Natural killer cell (primary cell): ENCODE measurements at regions not wholly inside any gene's neighbourhood (a gene's known extent, or its start where the extent isn't known, plus 50 kb on each side); places are given as distances from the start of the nearest gene placed in this dataset.

Experiments used
- ATAC-seq, 3 donors: fragments of 150-1000 bp in 2 of 3; fragments of 200-7000 bp in 1 of 3; cut with Tn5 transposase; 1 replicate in 1 of 3; 2 replicates in 2 of 3; pipeline ENCODE4 v1.10.0; 2021; ENCODE audit warnings: mild to moderate bottlenecking in 2 of 3, moderate library complexity in 2 of 3
- DNase-seq, 2 donors: peaks; one replicate each; pipeline versions ENCODE4 v3.0.0 to v3.0.0-alpha.2; 2013 to 2021; ENCODE audit warnings: mixed read lengths in 1 of 2
- H3K27ac ChIP-seq: one replicate; pipeline ENCODE4 v1.5.1; 2013; ENCODE audit warnings: mild to moderate bottlenecking, low read length
- H3K27me3 ChIP-seq: one replicate; pipeline ENCODE4 v1.6.1; 2013; ENCODE audit warnings: low read length; ENCODE audit not compliant: control insufficient read depth, insufficient read depth
- H3K36me3 ChIP-seq: one replicate; pipeline ENCODE4 v1.6.1; 2013; ENCODE audit warnings: low read length; ENCODE audit not compliant: control insufficient read depth, insufficient read depth
- H3K4me1 ChIP-seq: one replicate; pipeline ENCODE4 v1.6.1; 2013; ENCODE audit warnings: low read length; ENCODE audit not compliant: control insufficient read depth, insufficient read depth
- H3K4me3 ChIP-seq: one replicate; pipeline ENCODE4 v1.5.1; 2013; ENCODE audit warnings: low read length
- H3K9me3 ChIP-seq: one replicate; pipeline ENCODE4 v1.6.1; 2013; ENCODE audit warnings: low read length; ENCODE audit not compliant: control insufficient read depth, insufficient read depth
- H3K27ac Mint-ChIP-seq, 2 donors: one replicate each; pipeline ENCODE4 v1.8.0; 2022; ENCODE audit warnings: mild to moderate bottlenecking in 2 of 2, mixed read lengths in 2 of 2, moderate library complexity in 1 of 2
- H3K27me3 Mint-ChIP-seq, 2 donors: one replicate each; pipeline ENCODE4 v1.8.0; 2022; ENCODE audit warnings: low read depth in 2 of 2, mixed read lengths in 2 of 2
- H3K36me3 Mint-ChIP-seq: one replicate; pipeline ENCODE4 v1.8.0; 2022; ENCODE audit warnings: mixed read lengths
- H3K4me1 Mint-ChIP-seq, 2 donors: one replicate each; pipeline ENCODE4 v1.8.0; 2022; ENCODE audit warnings: mixed read lengths in 2 of 2
- H3K4me3 Mint-ChIP-seq: one replicate; pipeline ENCODE4 v1.8.0; 2022; ENCODE audit warnings: mild to moderate bottlenecking, moderate library complexity, mixed read lengths
- H3K9me3 Mint-ChIP-seq, 2 donors: one replicate each; pipeline ENCODE4 v1.8.0; 2022; ENCODE audit warnings: mixed read lengths in 2 of 2
- CTCF ChIP-seq: fragments of 200-600 bp; IDR thresholded peaks from one replicate; pipeline ENCODE4 v1.8.0; 2022; ENCODE audit warnings: antibody characterized with exemption
- WGBS: methylation state at CpG from one replicate; pipeline ENCODE4 v1.1.7; 2013; ENCODE audit warnings: missing lambda C conversion rate; ENCODE audit not compliant: insufficient coverage; 5-methylcytosine and 5-hydroxymethylcytosine counted together
- intact Hi-C: fragments of 100-400 bp; cut with micrococcal nuclease; formaldehyde crosslinking; loops from one replicate; pipeline ENCODE4 v1.14.2; 2022

- ATAC-seq (no peak), DNase-seq (no peak)
- Mint-ChIP-seq H3K9me3 (no peaks in the 10 kb centered on the region), H3K27me3 (no peaks in the 10 kb centered on the region), H3K27ac (no peak overlapping the region), H3K4me3 (no peak overlapping the region), H3K4me1 (no peaks in the 10 kb centered on the region), H3K36me3 (no peaks in the 10 kb centered on the region)
- Histone ChIP-seq H3K9me3 (no peaks in the 10 kb centered on the region), H3K27me3 (no peaks in the 10 kb centered on the region), H3K27ac (no peak overlapping the region), H3K4me3 (no peak overlapping the region), H3K36me3 (no peaks in the 10 kb centered on the region), H3K4me1 (no peaks in the 10 kb centered on the region)
- TF ChIP-seq CTCF: no peak
- intact Hi-C loops: no loop called here
- WGBS: 63% methylated on average over 3 of the region's 6 CpGs
Observed at GRCh38 chr3:117059067-117059955, 349.7 kb downstream of the TUSC7 start.

- Histone ChIP-seq H3K4me3 (no peak overlapping the region), H3K27ac (no peak overlapping the region), H3K27me3 (no peaks in the 10 kb centered on the region), H3K36me3 (no peaks in the 10 kb centered on the region), H3K9me3 (no peaks in the 10 kb centered on the region), H3K4me1 (no peaks in the 10 kb centered on the region)
- intact Hi-C loops: no loop called here
- DNase-seq (no peak), ATAC-seq (no peak)
- Mint-ChIP-seq H3K4me3 (no peak overlapping the region), H3K36me3 (no peaks in the 10 kb centered on the region), H3K27me3 (no peaks in the 10 kb centered on the region), H3K27ac (no peak overlapping the region), H3K4me1 (no peaks in the 10 kb centered on the region), H3K9me3 (no peaks in the 10 kb centered on the region)
- 93% methylated on average over 2 of the region's 3 CpGs for WGBS
- TF ChIP-seq CTCF: no peak
Observed at GRCh38 chr3:117059956-117060270, 350.3 kb downstream of the TUSC7 start.

- H3K9me3 Mint-ChIP-seq: peaks cover 4 to 5% of the 10 kb centered on the region in 2 donors
- ATAC-seq: no peak
- H3K27me3 Mint-ChIP-seq: no peaks in the 10 kb centered on the region
- no peak overlapping the region for H3K4me3 ChIP-seq
- no peaks in the 10 kb centered on the region for H3K9me3 ChIP-seq
- H3K36me3 ChIP-seq: no peaks in the 10 kb centered on the region
- H3K4me1 Mint-ChIP-seq: no peaks in the 10 kb centered on the region
- no peak overlapping the region for H3K27ac Mint-ChIP-seq
- no peak for DNase-seq
- no peaks in the 10 kb centered on the region for H3K36me3 Mint-ChIP-seq
- no peak overlapping the region for H3K4me3 Mint-ChIP-seq
- intact Hi-C loops: no loop called here
- no peaks in the 10 kb centered on the region for H3K27me3 ChIP-seq
- no peaks in the 10 kb centered on the region for H3K4me1 ChIP-seq
- 54% methylated on average over 1 of the region's 1 CpG for WGBS
- TF ChIP-seq CTCF: no peak
- H3K27ac ChIP-seq: no peak overlapping the region
Observed at GRCh38 chr3:117063930-117064329, 354.4 kb downstream of the TUSC7 start.

GRCh38 chr3:117068301-117068700 lies 358.7 kb downstream of the TUSC7 start:
- Mint-ChIP-seq H3K4me1 (no peaks in the 10 kb centered on the region), H3K27me3 (no peaks in the 10 kb centered on the region), H3K27ac (no peak overlapping the region), H3K9me3 (peaks cover 4 to 5% of the 10 kb centered on the region in 2 donors), H3K36me3 (no peaks in the 10 kb centered on the region), H3K4me3 (no peak overlapping the region)
- intact Hi-C loops: no loop called here
- Histone ChIP-seq H3K4me3 (no peak overlapping the region), H3K9me3 (no peaks in the 10 kb centered on the region), H3K36me3 (no peaks in the 10 kb centered on the region), H3K4me1 (no peaks in the 10 kb centered on the region), H3K27ac (no peak overlapping the region), H3K27me3 (no peaks in the 10 kb centered on the region)
- TF ChIP-seq CTCF: no peak
- 73% methylated on average over 1 of the region's 2 CpGs for WGBS
- no peak for ATAC-seq
- DNase-seq: no peak
